Astrocyte (in vitro differentiated cells and primary cell): ENCODE measurements at regions not wholly inside any gene's neighbourhood (a gene's known extent, or its start where the extent isn't known, plus 50 kb on each side); places are given as distances from the start of the nearest gene placed in this dataset.

Experiments used
- DNase-seq: peaks from one replicate; pipeline ENCODE4 v3.0.0-alpha.2; 2010; ENCODE audit warnings: low read depth
- FAIRE-seq: peaks from 2 replicates; lab custom pipeline; 2011; peaks lifted over from hg19 to GRCh38; lab: Jason Lieb, UNC
- H2AFZ ChIP-seq: 2 replicates; pipeline ENCODE4 v1.6.0; 2012; ENCODE audit warnings: low read depth, low read length, inconsistent platforms
- H3K27ac ChIP-seq: 2 replicates; pipeline ENCODE4 v1.5.1; 2011; ENCODE audit warnings: low read depth, low read length, inconsistent platforms
- H3K27me3 ChIP-seq: 2 replicates; pipeline ENCODE4 v1.6.0; 2011; ENCODE audit warnings: low read length, inconsistent platforms; ENCODE audit not compliant: insufficient read depth
- H3K36me3 ChIP-seq: 2 replicates; pipeline ENCODE4 v1.5.1; 2011; ENCODE audit warnings: low read length, inconsistent platforms; ENCODE audit not compliant: insufficient read depth
- H3K4me1 ChIP-seq: 2 replicates; pipeline ENCODE4 v1.5.1; 2011; ENCODE audit warnings: low read length, inconsistent platforms; ENCODE audit not compliant: insufficient read depth
- H3K4me2 ChIP-seq: 2 replicates; pipeline ENCODE4 v1.6.0; 2012; ENCODE audit warnings: low read length, inconsistent platforms
- H3K4me3 ChIP-seq: 2 replicates; pipeline ENCODE4 v1.5.1; 2011; ENCODE audit warnings: low read depth, mild to moderate bottlenecking, low read length, inconsistent platforms; ENCODE audit not compliant: insufficient read depth
- H3K79me2 ChIP-seq: 2 replicates; pipeline ENCODE4 v1.6.0; 2012; ENCODE audit warnings: mild to moderate bottlenecking, low read length, inconsistent platforms; ENCODE audit not compliant: insufficient read depth
- H3K9ac ChIP-seq: 2 replicates; pipeline ENCODE4 v1.6.0; 2012; ENCODE audit warnings: mild to moderate bottlenecking, low read length, inconsistent platforms
- H3K9me3 ChIP-seq: 2 replicates; pipeline ENCODE4 v1.5.1; 2012; ENCODE audit warnings: low read depth, mild to moderate bottlenecking, low read length, inconsistent platforms; ENCODE audit not compliant: insufficient read depth
- H4K20me1 ChIP-seq: 2 replicates; pipeline ENCODE4 v1.6.0; 2012; ENCODE audit warnings: low read length, inconsistent platforms; ENCODE audit not compliant: insufficient read depth
- H3K27ac Mint-ChIP-seq: one replicate; pipeline ENCODE4 v1.8.0; 2021; ENCODE audit warnings: mild to moderate bottlenecking, mixed read lengths; ENCODE audit not compliant: unreplicated experiment
- H3K27me3 Mint-ChIP-seq: one replicate; pipeline ENCODE4 v1.8.0; 2021; ENCODE audit warnings: low read depth, mixed read lengths; ENCODE audit not compliant: unreplicated experiment
- H3K36me3 Mint-ChIP-seq: one replicate; pipeline ENCODE4 v1.8.0; 2021; ENCODE audit warnings: low read depth, mixed read lengths; ENCODE audit not compliant: unreplicated experiment
- H3K4me1 Mint-ChIP-seq: one replicate; pipeline ENCODE4 v1.8.0; 2021; ENCODE audit warnings: low read depth, mixed read lengths; ENCODE audit not compliant: unreplicated experiment
- H3K4me3 Mint-ChIP-seq: one replicate; pipeline ENCODE4 v1.8.0; 2021; ENCODE audit warnings: mild to moderate bottlenecking, moderate library complexity, mixed read lengths; ENCODE audit not compliant: unreplicated experiment
- H3K9me3 Mint-ChIP-seq: one replicate; pipeline ENCODE4 v1.8.0; 2021; ENCODE audit warnings: mild to moderate bottlenecking, mixed read lengths; ENCODE audit not compliant: unreplicated experiment
- CTCF ChIP-seq: IDR thresholded peaks from 2 replicates; pipeline ENCODE4 v1.5.1; 2011; ENCODE audit warnings: low read depth, mild to moderate bottlenecking, inconsistent platforms, low read length, moderate library complexity; ENCODE audit not compliant: insufficient read depth
- EZH2 ChIP-seq: IDR thresholded peaks from 2 replicates; pipeline ENCODE4 v1.6.1; 2012; ENCODE audit warnings: mild to moderate bottlenecking, low read length, inconsistent platforms; ENCODE audit not compliant: insufficient read depth

- Histone ChIP-seq H3K27ac (no peak overlapping the region), H3K27me3 (peaks cover 50% of the 10 kb centered on the region), H4K20me1 (no peaks in the 10 kb centered on the region), H3K36me3 (no peaks in the 10 kb centered on the region), H2AFZ (no peak overlapping the region), H3K4me1 (peaks cover 6% of the 10 kb centered on the region), H3K4me2 (no peak overlapping the region), H3K9me3 (peaks cover 8% of the 10 kb centered on the region), H3K9ac (no peak overlapping the region), H3K4me3 (no peak overlapping the region), H3K79me2 (no peaks in the 10 kb centered on the region)
- FAIRE-seq (no peak), DNase-seq (no peak)
- no peak for TF ChIP-seq CTCF
- TF ChIP-seq EZH2: no peak
- H3K36me3 Mint-ChIP-seq: no peaks in the 10 kb centered on the region
- no peak overlapping the region for H3K4me3 Mint-ChIP-seq
- H3K27me3 Mint-ChIP-seq: peaks cover 83% of the 10 kb centered on the region
- H3K4me1 Mint-ChIP-seq: no peaks in the 10 kb centered on the region
- no peak overlapping the region for H3K27ac Mint-ChIP-seq
- H3K9me3 Mint-ChIP-seq: peaks cover 19% of the 10 kb centered on the region
Observed at GRCh38 chr1:47510282-47510811, 72.5 kb downstream of the FOXD2 start.

DNA sequence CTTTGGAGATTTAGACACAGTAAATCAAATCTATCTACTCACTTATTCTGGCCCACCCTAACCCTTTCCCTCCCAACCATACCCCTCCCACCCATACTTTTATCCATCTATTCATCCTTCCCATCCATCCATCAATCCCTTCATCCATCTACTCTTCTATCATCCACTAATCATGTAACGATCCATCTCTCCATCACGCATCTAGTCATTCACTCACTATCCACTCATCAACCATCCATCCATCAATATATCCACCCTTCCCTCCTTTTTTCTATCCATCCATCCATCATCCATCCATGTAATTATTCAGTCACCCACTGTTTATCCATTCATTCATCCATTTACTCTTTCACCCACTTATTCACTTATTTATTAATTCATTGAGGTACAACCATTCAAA, 74.0 kb downstream of the FOXD2 start:
- no peak overlapping the region for H3K9ac ChIP-seq
- no peak for TF ChIP-seq CTCF
- TF ChIP-seq EZH2: no peak
- no peak for FAIRE-seq
- Mint-ChIP-seq H3K4me3 (no peak overlapping the region), H3K27ac (no peak overlapping the region), H3K36me3 (no peaks in the 10 kb centered on the region), H3K27me3 (peaks cover 79% of the 10 kb centered on the region), H3K9me3 (peaks cover 19% of the 10 kb centered on the region), H3K4me1 (no peaks in the 10 kb centered on the region)
- no peaks in the 10 kb centered on the region for H3K79me2 ChIP-seq
- H3K4me3 ChIP-seq: no peak overlapping the region
- H3K4me1 ChIP-seq: peaks cover 6% of the 10 kb centered on the region
- H3K27me3 ChIP-seq: peaks cover 38% of the 10 kb centered on the region
- H2AFZ ChIP-seq: no peak overlapping the region
- H3K9me3 ChIP-seq: peaks cover 8% of the 10 kb centered on the region
- no peak for DNase-seq
- no peaks in the 10 kb centered on the region for H4K20me1 ChIP-seq
- H3K36me3 ChIP-seq: no peaks in the 10 kb centered on the region
- no peak overlapping the region for H3K27ac ChIP-seq
- H3K4me2 ChIP-seq: no peak overlapping the region

DNA sequence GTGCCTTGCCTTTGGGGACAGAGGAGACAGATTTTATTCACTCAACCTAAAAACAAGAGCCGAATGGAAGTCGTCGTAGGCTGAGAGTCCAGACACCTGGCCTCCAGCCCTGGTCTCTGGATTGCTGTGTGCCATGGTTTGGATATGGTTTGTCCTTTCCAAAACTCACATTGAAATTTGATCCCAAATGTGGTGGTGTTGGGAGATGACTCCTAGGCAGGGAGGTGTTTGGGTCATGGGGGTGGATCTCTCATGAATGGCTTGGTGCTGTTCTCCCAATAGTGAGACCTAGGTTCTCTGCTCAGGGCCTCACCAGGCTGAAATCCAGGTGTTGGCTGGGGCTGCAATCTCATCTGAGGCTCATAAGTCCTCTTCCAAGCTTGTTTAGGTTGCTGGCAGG, 75.5 kb downstream of the FOXD2 start:
- no peak overlapping the region for H3K27ac Mint-ChIP-seq
- TF ChIP-seq CTCF: no peak
- no peaks in the 10 kb centered on the region for H3K79me2 ChIP-seq
- no peak overlapping the region for H3K4me3 ChIP-seq
- no peak for DNase-seq
- no peak overlapping the region for H3K27ac ChIP-seq
- H2AFZ ChIP-seq: no peak overlapping the region
- no peaks in the 10 kb centered on the region for H3K36me3 ChIP-seq
- no peak overlapping the region for H3K4me2 ChIP-seq
- no peaks in the 10 kb centered on the region for H4K20me1 ChIP-seq
- peaks cover 87% of the 10 kb centered on the region for H3K27me3 Mint-ChIP-seq
- H3K9ac ChIP-seq: no peak overlapping the region
- H3K9me3 Mint-ChIP-seq: peaks cover 28% of the 10 kb centered on the region
- H3K36me3 Mint-ChIP-seq: peaks cover 2% of the 10 kb centered on the region
- no peak for FAIRE-seq
- H3K4me1 ChIP-seq: peaks cover 5% of the 10 kb centered on the region
- peaks cover 8% of the 10 kb centered on the region for H3K9me3 ChIP-seq
- H3K4me1 Mint-ChIP-seq: no peaks in the 10 kb centered on the region
- H3K4me3 Mint-ChIP-seq: no peak overlapping the region
- peaks cover 25% of the 10 kb centered on the region for H3K27me3 ChIP-seq
